HepG2 (cell line): ENCODE measurements at regions not wholly inside any gene's neighbourhood (a gene's known extent, or its start where the extent isn't known, plus 50 kb on each side); places are given as distances from the start of the nearest gene placed in this dataset.

Experiments used
- ATAC-seq: fragments of 200-7000 bp; cut with Tn5 transposase; 3 replicates; pipeline ENCODE4 v1.9.1; 2020; ENCODE audit warnings: mild to moderate bottlenecking, moderate library complexity
- BruUV-seq: library from RNA; stranded (reverse); fragments of 400-500 nt; replicated peaks from 2 replicates; lab custom pipeline; 2021; lab: Mats Ljungman, UMichigan
- CTCF ChIA-PET: fragments of 300-600 bp; formaldehyde crosslinking; extraction: SDS; loops from one replicate; lab custom pipeline; 2021; ENCODE audit warnings: low total read pairs, inconsistent platforms, low intra/inter-chr PET ratio; lab: Yijun Ruan, JAX
- POLR2A ChIA-PET: fragments of 350-600 bp; sonication (Branson Sonifier 250); formaldehyde crosslinking; loops from one replicate; lab custom pipeline; 2020; ENCODE audit warnings: antibody characterized with exemption, inconsistent platforms; lab: Yijun Ruan, JAX
- DNase-seq: peaks from one replicate; pipeline ENCODE4 v3.0.0-alpha.2; 2015; ENCODE audit warnings: low spot score
- FAIRE-seq: peaks from 3 replicates; lab custom pipeline; 2011; peaks lifted over from hg19 to GRCh38; lab: Jason Lieb, UNC
- H2AFZ ChIP-seq: one replicate; pipeline ENCODE4 v1.6.1; 2011; ENCODE audit warnings: low read length, inconsistent platforms
- H3K27ac ChIP-seq: fragments of 300-600 bp; 3 replicates; pipeline ENCODE4 v1.8.0; 2011; ENCODE audit warnings: mixed run types, mild to moderate bottlenecking, mixed read lengths, low read length, inconsistent platforms; ENCODE audit not compliant: insufficient read depth; ENCODE audit errors: extremely low read length
- H3K27me3 ChIP-seq, 2 experiments: fragments of 200-600 bp in 1 of 2; 2 replicates in 1 of 2; 3 replicates in 1 of 2; pipeline versions ENCODE4 v1.6.0 to v1.8.0; 2011; ENCODE audit warnings: low read length in 2 of 2, mild to moderate bottlenecking in 2 of 2, moderate library complexity in 2 of 2, inconsistent platforms in 1 of 2; ENCODE audit not compliant: insufficient read depth in 2 of 2, control insufficient read depth in 1 of 2
- H3K36me3 ChIP-seq, 2 experiments: fragments of 200-600 bp in 1 of 2; replicated peaks in 1 of 2; 2 replicates in 1 of 2; 3 replicates in 1 of 2; pipeline versions ENCODE4 v1.5.1 to v1.8.0; 2011; ENCODE audit warnings: low read length in 2 of 2, inconsistent platforms in 1 of 2; ENCODE audit not compliant: insufficient read depth in 2 of 2, control insufficient read depth in 1 of 2
- H3K4me1 ChIP-seq: 2 replicates; pipeline ENCODE4 v1.5.1; 2012; ENCODE audit warnings: low read length, inconsistent platforms; ENCODE audit not compliant: insufficient read depth
- H3K4me2 ChIP-seq: 2 replicates; pipeline ENCODE4 v1.6.0; 2011; ENCODE audit warnings: low read depth, low read length, inconsistent platforms
- H3K4me3 ChIP-seq, 3 experiments: fragments of 200-600 bp in 1 of 3; sonication (generic), shearing (Covaris generic) in 1 of 3; replicated peaks in 1 of 3; 2 replicates each; pipeline ENCODE4 v1.5.1; 2011 to 2016; ENCODE audit warnings: low read length in 3 of 3, inconsistent platforms in 2 of 3, low read depth in 2 of 3, mild to moderate bottlenecking in 2 of 3, control low read depth in 1 of 3, mixed read lengths in 1 of 3; ENCODE audit not compliant: insufficient read depth in 1 of 3
- H3K79me2 ChIP-seq: one replicate; pipeline ENCODE4 v1.6.1; 2011; ENCODE audit warnings: low read length, inconsistent platforms; ENCODE audit not compliant: insufficient read depth
- H3K9ac ChIP-seq: 2 replicates; pipeline ENCODE4 v1.6.0; 2011; ENCODE audit warnings: mild to moderate bottlenecking, low read depth, low read length, inconsistent platforms; ENCODE audit not compliant: insufficient read depth
- H3K9me3 ChIP-seq: 2 replicates; pipeline ENCODE4 v1.5.1; 2012; ENCODE audit warnings: mild to moderate bottlenecking, low read length
- H4K20me1 ChIP-seq: 2 replicates; pipeline ENCODE4 v1.6.0; 2011; ENCODE audit warnings: inconsistent platforms, mild to moderate bottlenecking, low read length, moderate library complexity; ENCODE audit not compliant: insufficient read depth
- BHLHE40 ChIP-seq: IDR thresholded peaks from 2 replicates; pipeline ENCODE4 v1.6.1; 2011; ENCODE audit warnings: low read length, improper control_type of control experiment
- KAT8 ChIP-seq: IDR thresholded peaks from 2 replicates; pipeline ENCODE4 v1.6.1; 2016; ENCODE audit warnings: missing genetic modification reagents, missing compliant biosample characterization
- NFYB ChIP-seq: sonication (generic); formaldehyde crosslinking; IDR thresholded peaks from 2 replicates; pipeline ENCODE4 v1.4.0; 2020; ENCODE audit warnings: missing genetic modification reagents
- PLRG1 ChIP-seq: fragments of 450-650 bp; conservative IDR thresholded peaks from 2 replicates; pipeline ENCODE4 v1.6.1; 2016
- RARA ChIP-seq: IDR thresholded peaks from 2 replicates; pipeline ENCODE4 v1.6.1; 2016; ENCODE audit warnings: missing genetic modification reagents, missing compliant biosample characterization
- TOE1 ChIP-seq: sonication (generic); formaldehyde crosslinking; IDR thresholded peaks from 2 replicates; pipeline ENCODE4 v1.4.0; 2020; ENCODE audit warnings: mild to moderate bottlenecking, missing genetic modification reagents
- ZNF335 ChIP-seq: sonication (generic); formaldehyde crosslinking; IDR thresholded peaks from 2 replicates; pipeline ENCODE4 v1.4.0; 2020; ENCODE audit warnings: missing genetic modification reagents
- ZNF430 ChIP-seq: sonication (generic); formaldehyde crosslinking; IDR thresholded peaks from 2 replicates; pipeline ENCODE4 v1.9.0; 2021; ENCODE audit warnings: mild to moderate bottlenecking, missing genetic modification reagents
- ZNF496 ChIP-seq: sonication (generic); formaldehyde crosslinking; IDR thresholded peaks from 2 replicates; pipeline ENCODE4 v1.8.1; 2023; ENCODE audit warnings: mild to moderate bottlenecking, moderate library complexity, missing genetic modification reagents; ENCODE audit not compliant: insufficient replicate concordance
- ZNF629 ChIP-seq: sonication (generic); formaldehyde crosslinking; conservative IDR thresholded peaks from 2 replicates; pipeline ENCODE4 v1.5.0; 2020; ENCODE audit warnings: missing genetic modification reagents
- ZNF672 ChIP-seq: sonication (generic); formaldehyde crosslinking; IDR thresholded peaks from 2 replicates; pipeline ENCODE4 v1.8.1; 2022; ENCODE audit warnings: missing genetic modification reagents
- ZNF75D ChIP-seq: sonication (generic); formaldehyde crosslinking; IDR thresholded peaks from 2 replicates; pipeline ENCODE4 v1.8.1; 2023; ENCODE audit warnings: missing genetic modification reagents, mild to moderate bottlenecking, borderline replicate concordance
- ZNF850 ChIP-seq: sonication (generic); formaldehyde crosslinking; conservative IDR thresholded peaks from 2 replicates; pipeline ENCODE4 v1.9.0; 2021; ENCODE audit warnings: mild to moderate bottlenecking, missing genetic modification reagents
- WGBS: methylation state at CpG from one replicate; pipeline ENCODE4 v1.1.6; 2017; ENCODE audit warnings: low lambda C conversion rate; 5-methylcytosine and 5-hydroxymethylcytosine counted together
- in situ Hi-C: cut with HindIII; loops from 2 replicates; pipeline ENCODE4 v1.10.0; 2017; ENCODE audit warnings: low pct_unique_long_range_greater_than_20kb; ENCODE audit not compliant: extremely low pct_ligation_motif_present
- intact Hi-C: fragments of 100-400 bp; cut with micrococcal nuclease; formaldehyde crosslinking; loops from one replicate; pipeline ENCODE4 v1.10.0; 2022; ENCODE audit not compliant: unreplicated experiment
- TF ChIP-seq, protein P1 (sequence below): sonication (generic); formaldehyde crosslinking; IDR thresholded peaks from 2 replicates; pipeline ENCODE4 v1.4.0; 2020; ENCODE audit warnings: mild to moderate bottlenecking, missing genetic modification reagents
- TF ChIP-seq, protein P2 (sequence below): IDR thresholded peaks from 2 replicates; pipeline ENCODE4 v1.6.1; 2016; ENCODE audit warnings: low read depth, missing genetic modification reagents, missing compliant biosample characterization
- TF ChIP-seq, protein P3 (sequence below): sonication (generic); formaldehyde crosslinking; IDR thresholded peaks from 2 replicates; pipeline ENCODE4 v1.4.0; 2020; ENCODE audit warnings: missing genetic modification reagents

DNA sequence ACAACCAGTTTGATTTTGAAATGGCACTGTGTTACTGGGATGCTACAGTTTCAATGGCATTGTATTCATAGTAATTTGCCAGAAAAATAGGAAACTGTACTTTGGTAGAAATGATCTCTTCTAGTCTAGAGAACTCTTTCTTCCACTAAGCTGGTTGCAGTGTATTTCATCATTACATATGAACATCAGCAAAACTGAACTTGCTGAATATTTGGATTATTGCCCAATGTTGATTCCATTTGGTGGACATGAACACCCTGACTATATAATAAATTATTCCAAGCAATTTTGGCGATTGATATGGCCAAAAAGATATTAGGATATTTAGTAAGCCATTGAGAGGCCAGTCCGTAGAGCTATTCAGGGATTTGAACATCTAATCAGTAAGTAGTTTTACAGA lies 191.8 kb upstream of the CXorf66 start:
- no peak for FAIRE-seq
- H3K4me2 ChIP-seq: no peak overlapping the region
- ChIA-PET POLR2A (no interaction called here), CTCF (no interaction called here)
- H3K36me3 ChIP-seq: no peaks in the 10 kb centered on the region
- no peaks in the 10 kb centered on the region for H3K27me3 ChIP-seq
- no peaks in the 10 kb centered on the region for H3K4me1 ChIP-seq
- H3K27ac ChIP-seq: no peak overlapping the region
- no peaks in the 10 kb centered on the region for H4K20me1 ChIP-seq
- intact Hi-C loops: no loop called here
- 3% methylated on average over 2 of the region's 2 CpGs for WGBS
- no TSS peak for BruUV-seq
- H3K9me3 ChIP-seq: no peaks in the 10 kb centered on the region
- H3K9ac ChIP-seq: no peak overlapping the region
- ATAC-seq: no peak
- no peak for DNase-seq
- in situ Hi-C loops: no loop called here
- no peak overlapping the region for H2AFZ ChIP-seq
- no peak overlapping the region for H3K4me3 ChIP-seq
- H3K79me2 ChIP-seq: no peaks in the 10 kb centered on the region
- TF ChIP-seq NFYB (CRISPR knock-in tag) (no peak), ZNF672 (CRISPR knock-in tag) (no peak), ZNF430 (CRISPR knock-in tag) (no peak), ZNF629 (no peak), TOE1 (no peak), BHLHE40 (no peak), ZNF75D (CRISPR knock-in tag) (no peak), ZNF496 (CRISPR knock-in tag) (no peak), RARA (no peak), PLRG1 (no peak), KAT8 (CRISPR knock-in tag) (no peak), ZNF850 (CRISPR knock-in tag) (no peak), ZNF335 (no peak)
- TF ChIP-seq, protein P1, sequence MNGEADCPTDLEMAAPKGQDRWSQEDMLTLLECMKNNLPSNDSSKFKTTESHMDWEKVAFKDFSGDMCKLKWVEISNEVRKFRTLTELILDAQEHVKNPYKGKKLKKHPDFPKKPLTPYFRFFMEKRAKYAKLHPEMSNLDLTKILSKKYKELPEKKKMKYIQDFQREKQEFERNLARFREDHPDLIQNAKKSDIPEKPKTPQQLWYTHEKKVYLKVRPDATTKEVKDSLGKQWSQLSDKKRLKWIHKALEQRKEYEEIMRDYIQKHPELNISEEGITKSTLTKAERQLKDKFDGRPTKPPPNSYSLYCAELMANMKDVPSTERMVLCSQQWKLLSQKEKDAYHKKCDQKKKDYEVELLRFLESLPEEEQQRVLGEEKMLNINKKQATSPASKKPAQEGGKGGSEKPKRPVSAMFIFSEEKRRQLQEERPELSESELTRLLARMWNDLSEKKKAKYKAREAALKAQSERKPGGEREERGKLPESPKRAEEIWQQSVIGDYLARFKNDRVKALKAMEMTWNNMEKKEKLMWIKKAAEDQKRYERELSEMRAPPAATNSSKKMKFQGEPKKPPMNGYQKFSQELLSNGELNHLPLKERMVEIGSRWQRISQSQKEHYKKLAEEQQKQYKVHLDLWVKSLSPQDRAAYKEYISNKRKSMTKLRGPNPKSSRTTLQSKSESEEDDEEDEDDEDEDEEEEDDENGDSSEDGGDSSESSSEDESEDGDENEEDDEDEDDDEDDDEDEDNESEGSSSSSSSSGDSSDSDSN: no peak
- TF ChIP-seq, protein P2, sequence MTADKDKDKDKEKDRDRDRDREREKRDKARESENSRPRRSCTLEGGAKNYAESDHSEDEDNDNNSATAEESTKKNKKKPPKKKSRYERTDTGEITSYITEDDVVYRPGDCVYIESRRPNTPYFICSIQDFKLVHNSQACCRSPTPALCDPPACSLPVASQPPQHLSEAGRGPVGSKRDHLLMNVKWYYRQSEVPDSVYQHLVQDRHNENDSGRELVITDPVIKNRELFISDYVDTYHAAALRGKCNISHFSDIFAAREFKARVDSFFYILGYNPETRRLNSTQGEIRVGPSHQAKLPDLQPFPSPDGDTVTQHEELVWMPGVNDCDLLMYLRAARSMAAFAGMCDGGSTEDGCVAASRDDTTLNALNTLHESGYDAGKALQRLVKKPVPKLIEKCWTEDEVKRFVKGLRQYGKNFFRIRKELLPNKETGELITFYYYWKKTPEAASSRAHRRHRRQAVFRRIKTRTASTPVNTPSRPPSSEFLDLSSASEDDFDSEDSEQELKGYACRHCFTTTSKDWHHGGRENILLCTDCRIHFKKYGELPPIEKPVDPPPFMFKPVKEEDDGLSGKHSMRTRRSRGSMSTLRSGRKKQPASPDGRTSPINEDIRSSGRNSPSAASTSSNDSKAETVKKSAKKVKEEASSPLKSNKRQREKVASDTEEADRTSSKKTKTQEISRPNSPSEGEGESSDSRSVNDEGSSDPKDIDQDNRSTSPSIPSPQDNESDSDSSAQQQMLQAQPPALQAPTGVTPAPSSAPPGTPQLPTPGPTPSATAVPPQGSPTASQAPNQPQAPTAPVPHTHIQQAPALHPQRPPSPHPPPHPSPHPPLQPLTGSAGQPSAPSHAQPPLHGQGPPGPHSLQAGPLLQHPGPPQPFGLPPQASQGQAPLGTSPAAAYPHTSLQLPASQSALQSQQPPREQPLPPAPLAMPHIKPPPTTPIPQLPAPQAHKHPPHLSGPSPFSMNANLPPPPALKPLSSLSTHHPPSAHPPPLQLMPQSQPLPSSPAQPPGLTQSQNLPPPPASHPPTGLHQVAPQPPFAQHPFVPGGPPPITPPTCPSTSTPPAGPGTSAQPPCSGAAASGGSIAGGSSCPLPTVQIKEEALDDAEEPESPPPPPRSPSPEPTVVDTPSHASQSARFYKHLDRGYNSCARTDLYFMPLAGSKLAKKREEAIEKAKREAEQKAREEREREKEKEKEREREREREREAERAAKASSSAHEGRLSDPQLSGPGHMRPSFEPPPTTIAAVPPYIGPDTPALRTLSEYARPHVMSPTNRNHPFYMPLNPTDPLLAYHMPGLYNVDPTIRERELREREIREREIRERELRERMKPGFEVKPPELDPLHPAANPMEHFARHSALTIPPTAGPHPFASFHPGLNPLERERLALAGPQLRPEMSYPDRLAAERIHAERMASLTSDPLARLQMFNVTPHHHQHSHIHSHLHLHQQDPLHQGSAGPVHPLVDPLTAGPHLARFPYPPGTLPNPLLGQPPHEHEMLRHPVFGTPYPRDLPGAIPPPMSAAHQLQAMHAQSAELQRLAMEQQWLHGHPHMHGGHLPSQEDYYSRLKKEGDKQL (CRISPR knock-in tag): no peak
- TF ChIP-seq, protein P3, sequence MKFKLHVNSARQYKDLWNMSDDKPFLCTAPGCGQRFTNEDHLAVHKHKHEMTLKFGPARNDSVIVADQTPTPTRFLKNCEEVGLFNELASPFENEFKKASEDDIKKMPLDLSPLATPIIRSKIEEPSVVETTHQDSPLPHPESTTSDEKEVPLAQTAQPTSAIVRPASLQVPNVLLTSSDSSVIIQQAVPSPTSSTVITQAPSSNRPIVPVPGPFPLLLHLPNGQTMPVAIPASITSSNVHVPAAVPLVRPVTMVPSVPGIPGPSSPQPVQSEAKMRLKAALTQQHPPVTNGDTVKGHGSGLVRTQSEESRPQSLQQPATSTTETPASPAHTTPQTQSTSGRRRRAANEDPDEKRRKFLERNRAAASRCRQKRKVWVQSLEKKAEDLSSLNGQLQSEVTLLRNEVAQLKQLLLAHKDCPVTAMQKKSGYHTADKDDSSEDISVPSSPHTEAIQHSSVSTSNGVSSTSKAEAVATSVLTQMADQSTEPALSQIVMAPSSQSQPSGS (CRISPR knock-in tag): no peak
